MM.1S (cell line): ENCODE measurements at regions not wholly inside any gene's neighbourhood (a gene's known extent, or its start where the extent isn't known, plus 50 kb on each side); places are given as distances from the start of the nearest gene placed in this dataset.

Experiments used
- DNase-seq: peaks from one replicate; pipeline ENCODE4 v3.0.0-alpha.2; 2015
- H2AFZ ChIP-seq: fragments of 300-600 bp; sonication (generic); 2 replicates; pipeline ENCODE4 v1.6.0; 2016; ENCODE audit warnings: antibody characterized with exemption, low read length
- H3F3A ChIP-seq: fragments of 300-600 bp; sonication (generic); 2 replicates; pipeline ENCODE4 v1.6.1; 2016; ENCODE audit warnings: mild to moderate bottlenecking, antibody characterized with exemption, low read length, moderate library complexity, mixed read lengths; ENCODE audit not compliant: insufficient read depth
- H3K27ac ChIP-seq: fragments of 300-600 bp; sonication (generic); 2 replicates; pipeline ENCODE4 v1.5.1; 2016; ENCODE audit warnings: mild to moderate bottlenecking, low read length
- H3K27me3 ChIP-seq: fragments of 300-600 bp; sonication (generic); replicated peaks from 2 replicates; pipeline ENCODE4 v1.6.0; 2016; ENCODE audit warnings: low read length; ENCODE audit not compliant: insufficient read depth
- H3K36me3 ChIP-seq: fragments of 300-600 bp; sonication (generic); replicated peaks from 2 replicates; pipeline ENCODE4 v1.6.1; 2016; ENCODE audit warnings: mild to moderate bottlenecking, low read length, mixed read lengths; ENCODE audit not compliant: insufficient read depth
- H3K4me1 ChIP-seq: fragments of 300-600 bp; sonication (generic); 2 replicates; pipeline ENCODE4 v1.6.1; 2016; ENCODE audit warnings: low read length, mixed read lengths
- H3K4me2 ChIP-seq: fragments of 300-600 bp; sonication (generic); 2 replicates; pipeline ENCODE4 v1.6.0; 2016; ENCODE audit warnings: low read depth, low read length
- H3K4me3 ChIP-seq: fragments of 300-600 bp; sonication (generic); 2 replicates; pipeline ENCODE4 v1.5.1; 2016; ENCODE audit warnings: low read length, mixed read lengths
- H3K79me2 ChIP-seq: fragments of 300-600 bp; sonication (generic); 2 replicates; pipeline ENCODE4 v1.6.1; 2016; ENCODE audit warnings: mixed run types, low read length, mixed read lengths
- H3K9ac ChIP-seq: fragments of 300-600 bp; sonication (generic); 2 replicates; pipeline ENCODE4 v1.6.1; 2016; ENCODE audit warnings: low read length, mixed read lengths
- H3K9me2 ChIP-seq: fragments of 300-600 bp; sonication (generic); replicated peaks from 2 replicates; pipeline ENCODE4 v1.6.1; 2016; ENCODE audit warnings: mild to moderate bottlenecking, low read length, mixed read lengths; ENCODE audit not compliant: insufficient read depth
- H3K9me3 ChIP-seq: fragments of 300-600 bp; sonication (generic); replicated peaks from 2 replicates; pipeline ENCODE4 v1.6.1; 2016; ENCODE audit warnings: mild to moderate bottlenecking, low read length, mixed read lengths; ENCODE audit not compliant: insufficient read depth
- H4K20me1 ChIP-seq: fragments of 300-600 bp; sonication (generic); 2 replicates; pipeline ENCODE4 v1.6.1; 2016; ENCODE audit warnings: mild to moderate bottlenecking, low read length, moderate library complexity, mixed read lengths; ENCODE audit not compliant: insufficient read depth
- CTCF ChIP-seq: fragments of 300-600 bp; sonication (generic); IDR thresholded peaks from 2 replicates; pipeline ENCODE4 v1.5.1; 2016; ENCODE audit warnings: antibody characterized with exemption, low read length, mixed read lengths
- EZH2 ChIP-seq: fragments of 300-600 bp; sonication (generic); optimal IDR thresholded peaks from 2 replicates; pipeline ENCODE3; 2017; ENCODE audit warnings: low read depth, mild to moderate bottlenecking, antibody characterized with exemption, low read length, mixed read lengths
- EZH2phosphoT487 ChIP-seq: fragments of 300-600 bp; sonication (generic); IDR thresholded peaks from 2 replicates; pipeline ENCODE4 v1.6.1; 2018; ENCODE audit warnings: antibody characterized with exemption, low read length

GRCh38 chr14:53378142-53378541 is 225.0 kb upstream of the DDHD1 start:
- no peaks in the 10 kb centered on the region for H4K20me1 ChIP-seq
- no peaks in the 10 kb centered on the region for H3F3A ChIP-seq
- H2AFZ ChIP-seq, result no peak overlapping the region
- H3K27me3 ChIP-seq, result no peaks in the 10 kb centered on the region
- DNase-seq, result no peak
- H3K9me2 ChIP-seq, result no peaks in the 10 kb centered on the region
- H3K27ac ChIP-seq, result no peak overlapping the region
- H3K4me3 ChIP-seq, result no peak overlapping the region
- no peak overlapping the region for H3K4me2 ChIP-seq
- no peaks in the 10 kb centered on the region for H3K79me2 ChIP-seq
- H3K36me3 ChIP-seq, result no peaks in the 10 kb centered on the region
- H3K9me3 ChIP-seq, result no peaks in the 10 kb centered on the region
- H3K4me1 ChIP-seq, result no peaks in the 10 kb centered on the region
- no peak overlapping the region for H3K9ac ChIP-seq
- no peak for TF ChIP-seq CTCF
- TF ChIP-seq EZH2phosphoT487, result no peak
- no peak for TF ChIP-seq EZH2

GRCh38 chr14:53376064-53376463 is 222.9 kb upstream of the DDHD1 start:
- no peak for DNase-seq
- Histone ChIP-seq H3K27ac (no peak overlapping the region), H3K36me3 (no peaks in the 10 kb centered on the region), H3K27me3 (no peaks in the 10 kb centered on the region), H3K4me1 (no peaks in the 10 kb centered on the region), H4K20me1 (no peaks in the 10 kb centered on the region), H2AFZ (no peak overlapping the region), H3K4me2 (no peak overlapping the region), H3K9ac (no peak overlapping the region), H3K9me3 (no peaks in the 10 kb centered on the region), H3K79me2 (no peaks in the 10 kb centered on the region), H3K4me3 (no peak overlapping the region), H3F3A (no peaks in the 10 kb centered on the region), H3K9me2 (no peaks in the 10 kb centered on the region)
- TF ChIP-seq CTCF (no peak), EZH2phosphoT487 (no peak), EZH2 (no peak)

GRCh38 chr14:53375599-53375998 is 222.5 kb upstream of the DDHD1 start:
- H3K79me2 ChIP-seq, result no peaks in the 10 kb centered on the region
- H3K9me2 ChIP-seq, result no peaks in the 10 kb centered on the region
- no peak for DNase-seq
- H3K4me1 ChIP-seq, result no peaks in the 10 kb centered on the region
- H3F3A ChIP-seq, result no peaks in the 10 kb centered on the region
- H3K36me3 ChIP-seq, result no peaks in the 10 kb centered on the region
- no peak overlapping the region for H3K4me3 ChIP-seq
- TF ChIP-seq EZH2phosphoT487 (no peak), CTCF (no peak), EZH2 (no peak)
- H4K20me1 ChIP-seq, result no peaks in the 10 kb centered on the region
- no peak overlapping the region for H3K4me2 ChIP-seq
- no peak overlapping the region for H2AFZ ChIP-seq
- H3K27me3 ChIP-seq, result no peaks in the 10 kb centered on the region
- H3K27ac ChIP-seq, result no peak overlapping the region
- H3K9ac ChIP-seq, result no peak overlapping the region
- H3K9me3 ChIP-seq, result no peaks in the 10 kb centered on the region
